ENCODE measurements at regions not wholly inside any gene's neighbourhood (a gene's known extent, or its start where the extent isn't known, plus 50 kb on each side); places are given as distances from the start of the nearest gene placed in this dataset.
"Not testable (repeated sequence)": the region's sequence is repeated elsewhere in the genome, so short reads cannot be mapped to it uniquely, and the experiment has no call there.

DNA sequence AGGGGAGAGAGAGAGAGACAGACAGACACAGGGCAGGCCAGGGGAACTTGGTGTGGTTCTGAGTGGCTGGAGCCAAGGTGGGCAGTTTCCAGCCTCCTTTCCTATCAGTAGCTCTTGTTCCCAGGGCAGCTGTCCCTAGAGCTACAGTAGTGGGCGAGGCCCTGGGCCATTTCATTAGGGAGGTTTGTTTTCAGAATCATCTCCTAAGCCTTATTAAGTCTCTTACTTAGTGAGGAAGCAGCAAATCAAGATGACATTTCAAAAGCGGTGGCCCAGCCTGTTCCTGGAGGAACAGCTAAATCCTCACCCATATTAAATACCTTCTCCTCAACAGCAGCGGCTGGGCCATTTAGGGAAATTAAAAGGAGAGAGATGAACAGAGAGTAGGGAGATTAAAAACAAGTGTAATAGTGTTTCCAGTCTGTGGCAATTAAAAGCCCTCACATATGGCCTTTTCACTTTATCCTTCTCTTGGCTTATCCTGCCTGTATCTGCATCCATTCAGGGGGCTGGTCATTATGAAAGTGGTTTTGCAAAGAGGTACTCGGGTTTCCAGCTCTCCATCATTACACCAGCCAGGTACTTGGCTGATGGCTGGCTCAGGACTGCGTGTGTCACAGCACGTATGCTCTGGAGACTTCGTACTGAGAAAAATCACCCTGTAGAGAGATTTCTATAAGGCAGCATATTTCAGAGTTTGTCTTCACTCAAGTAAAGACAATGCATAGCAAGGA, 91.9 kb upstream of the PRR23C start:
- DNase-seq, result no peak

DNA sequence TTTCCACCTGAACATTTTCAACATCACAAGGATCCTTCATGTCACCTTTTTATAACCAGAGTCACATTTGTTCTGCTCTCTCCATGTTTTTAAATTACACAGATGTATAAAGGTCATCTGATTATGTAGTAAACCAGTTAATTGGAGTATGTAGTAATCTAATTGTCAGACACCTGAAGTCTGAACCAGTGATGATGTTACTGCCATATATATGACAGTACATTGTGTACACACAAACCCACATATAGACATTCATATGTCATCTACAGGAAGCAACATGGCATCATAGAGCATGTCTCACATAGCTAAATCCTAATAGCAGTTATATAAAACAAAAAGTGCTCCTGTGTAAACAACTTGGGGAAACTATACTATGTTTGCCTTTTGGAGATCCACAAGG, 95.9 kb upstream of the PRR23C start:
- no peak for DNase-seq

GRCh38 chr3:139145980-139146379, 101.3 kb upstream of the PRR23C start:
- DNase-seq, result not testable (repeated sequence)

- no peak for DNase-seq
These were observed 106.8 kb upstream of the PRR23C start for GRCh38 chr3:139151530-139151929.

- DNase-seq, result not testable (repeated sequence)
These were observed 108.7 kb upstream of the PRR23C start for GRCh38 chr3:139153434-139153833.

DNA sequence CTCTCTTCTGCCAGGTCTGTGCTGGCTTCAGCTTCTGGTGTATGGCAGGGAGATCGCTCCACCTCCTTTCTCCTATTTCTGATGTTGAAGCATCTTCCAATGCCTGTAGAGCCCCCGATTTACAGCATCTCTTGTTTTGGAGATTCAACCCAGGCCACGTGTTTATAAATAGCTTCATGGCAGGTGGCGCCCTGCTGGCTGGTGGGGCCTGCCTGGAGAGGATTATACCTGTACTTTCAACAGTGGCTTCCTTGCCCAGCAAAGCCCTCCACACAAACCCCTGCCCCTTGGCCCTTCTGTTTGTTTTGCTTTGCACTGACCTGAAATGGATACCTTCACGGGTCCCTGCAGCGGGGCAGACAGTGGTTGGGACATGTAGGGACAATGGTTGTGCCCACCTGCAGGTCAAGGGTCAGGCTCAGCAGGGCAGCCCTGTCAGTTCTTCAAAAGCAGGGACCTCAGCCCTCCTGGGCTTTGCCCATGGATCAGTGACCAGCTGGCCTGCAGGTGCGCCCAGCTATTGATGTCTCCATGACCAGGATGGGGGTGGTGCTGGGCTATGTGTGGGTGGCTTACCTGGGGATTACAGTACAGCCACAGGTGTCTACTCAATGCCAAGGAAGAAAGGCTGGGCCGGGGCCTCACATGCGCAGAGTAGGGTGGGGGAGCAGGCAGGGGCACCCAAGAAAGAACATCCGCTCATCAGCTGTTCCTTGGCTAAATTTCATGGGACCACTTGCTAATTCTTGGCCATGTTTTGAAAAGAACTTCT, 112.7 kb upstream of the PRR23C start:
- no peak for DNase-seq

DNA sequence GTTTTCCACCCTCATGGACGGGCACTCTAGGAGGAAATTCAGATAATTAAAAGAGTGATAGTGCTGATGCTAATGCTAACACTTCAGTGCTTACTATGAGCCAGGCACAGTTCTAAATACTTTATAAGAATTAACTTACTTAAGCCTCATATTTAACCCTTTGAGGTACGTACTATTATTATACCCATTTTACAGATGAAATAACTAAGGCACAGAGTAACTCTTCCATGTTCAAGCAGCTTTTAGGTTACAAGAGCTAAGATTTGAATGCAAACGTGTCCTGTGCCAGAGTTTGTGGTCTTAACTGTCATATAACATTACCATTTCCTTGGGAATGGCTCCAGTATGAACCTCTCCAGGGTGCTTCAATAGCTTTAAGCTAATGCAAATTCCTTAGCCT, 114.7 kb upstream of the PRR23C start:
- DNase-seq, result no peak

GRCh38 chr3:139173372-139174108, 128.8 kb upstream of the PRR23C start:
- peak; percentile 77 for DNase-seq

GRCh38 chr3:139180489-139180888, 135.8 kb upstream of the PRR23C start:
- DNase-seq, result no peak

GRCh38 chr3:139182143-139182542, 137.5 kb upstream of the PRR23C start:
- DNase-seq, result no peak

DNA sequence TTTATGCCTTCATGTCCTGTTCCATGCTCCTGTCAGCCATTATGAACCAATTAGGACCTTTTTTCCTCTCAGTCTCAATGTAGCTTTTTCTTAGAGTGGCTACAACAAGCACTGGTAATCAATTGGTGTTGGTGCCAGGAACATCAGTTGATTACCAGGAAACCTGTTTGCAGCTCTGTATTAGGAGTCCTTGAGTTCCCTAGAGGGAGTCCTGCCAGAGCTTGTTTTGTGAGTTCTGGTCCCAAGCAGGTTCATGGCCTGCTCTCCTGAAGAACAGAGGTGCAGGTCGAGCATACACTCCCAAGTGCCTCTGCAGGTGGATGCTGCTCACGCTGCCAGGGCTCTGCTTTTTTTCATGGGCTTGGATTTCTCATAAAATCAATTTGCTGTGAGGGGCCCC, 137.9 kb upstream of the PRR23C start:
- no peak for DNase-seq

GRCh38 chr3:139185527-139185926, 140.8 kb upstream of the PRR23C start:
- DNase-seq, result no peak

GRCh38 chr3:139187154-139187553, 142.5 kb upstream of the PRR23C start:
- no peak for DNase-seq

DNA sequence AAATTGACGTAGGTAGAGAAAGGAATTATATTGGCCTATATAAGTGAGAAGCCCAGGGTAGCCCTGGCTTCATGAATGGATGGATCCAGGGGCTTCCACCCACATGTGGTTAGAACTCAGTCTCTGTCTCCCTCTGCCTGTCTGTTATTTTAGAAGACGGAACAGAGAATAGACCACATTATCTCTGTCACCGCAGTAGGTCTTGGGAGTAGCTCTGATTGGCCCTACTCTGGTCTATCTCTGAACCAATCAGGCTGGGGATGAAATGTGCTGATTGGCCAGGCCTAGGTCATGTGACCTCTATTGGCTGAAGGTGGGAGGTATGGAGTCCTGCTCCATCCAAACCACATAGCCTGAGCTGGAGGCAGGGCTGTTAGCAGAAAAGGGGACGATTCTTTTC, 143.0 kb upstream of the PRR23C start:
- DNase-seq, result no peak

DNA sequence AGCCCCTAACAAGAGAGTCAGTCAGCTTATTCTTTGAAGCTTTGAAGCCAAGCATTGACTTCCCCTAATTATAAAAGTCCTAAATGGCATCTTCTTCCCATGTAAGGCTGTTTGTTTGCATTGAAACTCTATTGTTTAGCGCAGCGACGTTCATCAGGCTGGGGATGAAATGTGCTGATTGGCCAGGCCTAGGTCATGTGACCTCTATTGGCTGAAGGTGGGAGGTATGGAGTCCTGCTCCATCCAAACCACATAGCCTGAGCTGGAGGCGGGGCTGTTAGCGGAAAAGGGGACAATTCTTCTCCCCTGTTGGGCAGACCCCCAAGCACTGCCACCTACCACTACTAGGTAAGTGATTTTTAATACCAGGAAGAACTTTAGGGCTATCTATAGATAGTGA, 145.3 kb upstream of the PRR23C start:
- no peak for DNase-seq

- DNase-seq, result not testable (repeated sequence)
These were observed 149.4 kb upstream of the MRPS22 start for GRCh38 chr3:139194421-139194820.

GRCh38 chr3:139196146-139196545, 147.7 kb upstream of the MRPS22 start:
- not testable (repeated sequence) for DNase-seq

DNA sequence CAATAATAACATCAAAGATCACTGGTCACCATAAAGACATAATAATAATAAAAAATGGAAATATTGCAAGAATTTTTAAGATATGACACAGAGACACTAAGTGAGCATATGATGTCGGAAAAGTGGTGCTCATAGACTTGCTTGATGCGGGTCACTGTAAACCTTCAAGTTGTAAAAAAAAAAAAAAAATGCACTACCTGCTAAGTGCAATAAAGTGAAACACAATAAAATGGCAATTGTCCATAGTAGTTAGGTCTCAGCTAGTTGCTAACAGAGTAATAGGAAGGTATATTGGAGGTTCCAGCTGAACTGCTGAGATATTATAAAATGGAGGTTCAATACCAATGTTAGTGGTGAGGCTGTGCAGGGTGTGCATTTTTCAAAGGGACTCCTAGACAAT, 146.6 kb upstream of the MRPS22 start:
- DNase-seq, result no peak

- DNase-seq, result no peak
These were observed 145.6 kb upstream of the MRPS22 start for GRCh38 chr3:139198186-139198585.

GRCh38 chr3:139198929-139199328, 144.9 kb upstream of the MRPS22 start:
- peak; percentile 3 for DNase-seq

- DNase-seq, result no peak
These were observed 144.3 kb upstream of the MRPS22 start for GRCh38 chr3:139199421-139200010.

- DNase-seq, result no peak
These were observed 142.2 kb upstream of the MRPS22 start for GRCh38 chr3:139201446-139202225.

Measured in suppressor macrophage treated with lipopolysaccharide for 4 hours (primary cell).